Left hindlimb (tissue), 1 donor: ENCODE measurements at regions not wholly inside any gene's neighbourhood (a gene's known extent, or its start where the extent isn't known, plus 50 kb on each side); places are given as distances from the start of the nearest gene placed in this dataset.
"Not testable (repeated sequence)": the region's sequence is repeated elsewhere in the genome, so short reads cannot be mapped to it uniquely, and the experiment has no call there.

Source experiments
- DNase-seq: peaks from one replicate; pipeline ENCODE4 v3.0.0-alpha.2; 2018

DNA sequence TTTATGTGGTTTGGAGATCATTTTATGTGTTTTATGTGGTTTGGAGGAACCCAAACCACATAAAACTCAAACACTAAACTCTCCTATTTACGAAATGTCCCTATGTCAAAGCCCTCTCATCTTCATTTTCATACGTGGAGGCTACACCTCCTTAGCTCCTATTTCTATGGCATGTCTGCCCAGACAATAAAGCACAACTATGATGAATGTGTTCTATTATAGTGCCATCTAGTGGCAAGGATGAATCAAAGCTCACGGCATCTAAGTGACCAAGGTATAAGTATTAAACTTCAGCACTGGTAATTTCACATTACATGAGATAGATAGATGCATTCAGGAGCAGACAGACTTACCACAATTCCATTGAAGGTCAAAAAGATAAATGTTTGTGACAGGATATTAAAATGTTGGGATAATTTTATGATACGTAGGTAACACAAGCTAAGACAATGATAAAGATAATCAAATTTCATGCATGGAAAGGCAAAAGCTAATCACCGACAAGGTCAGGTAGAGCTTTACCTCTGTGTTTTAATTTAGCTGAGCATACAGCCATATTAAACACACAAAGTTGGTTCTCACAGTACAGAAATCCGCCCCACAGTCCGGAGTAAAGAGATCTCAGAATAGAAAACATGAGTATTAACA lies 130.6 kb upstream of the FHIT start:
- DNase-seq: no peak

DNA sequence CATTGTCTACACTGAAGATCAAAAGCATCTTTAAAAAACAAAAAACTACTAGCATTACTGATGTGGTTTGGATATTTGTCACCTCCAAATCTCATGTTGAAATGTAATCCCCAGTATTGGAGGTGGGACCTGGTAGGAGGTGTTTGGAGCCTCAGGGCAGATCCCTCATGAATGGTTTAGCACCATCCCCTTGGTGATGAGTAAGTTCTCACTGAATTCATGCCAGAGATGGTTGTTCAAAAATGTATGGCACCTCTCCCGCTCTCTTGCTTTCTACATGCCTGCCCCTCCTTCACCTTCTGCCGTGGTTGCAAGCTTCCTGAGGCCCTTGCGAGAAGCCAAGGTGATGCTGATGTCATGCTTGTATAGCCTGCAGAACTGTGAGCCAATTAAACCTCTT lies 136.6 kb upstream of the FHIT start:
- no peak for DNase-seq

DNA sequence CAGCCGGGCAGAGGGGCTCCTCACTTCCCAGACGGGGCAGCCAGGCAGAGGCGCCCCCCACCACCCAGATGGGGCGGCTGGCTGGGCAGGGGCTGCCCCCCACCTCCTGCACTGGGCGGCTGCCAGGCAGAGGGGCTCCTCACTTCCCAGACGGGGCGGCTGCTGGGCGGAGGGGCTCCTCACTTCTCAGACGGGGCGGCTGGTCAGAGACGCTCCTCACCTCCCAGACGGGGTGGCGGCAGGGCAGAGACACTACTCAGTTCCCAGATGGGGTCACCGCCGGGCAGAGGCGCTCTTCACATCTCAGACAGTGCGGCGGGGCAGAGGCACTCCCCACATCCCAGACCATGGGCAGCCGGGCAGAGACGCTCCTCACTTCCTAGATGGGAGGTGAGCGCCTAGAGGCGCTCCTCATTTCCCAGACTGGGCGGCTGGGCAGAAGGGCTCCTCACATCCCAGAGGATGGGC lies 142.3 kb upstream of the FHIT start:
- not testable (repeated sequence) for DNase-seq

DNA sequence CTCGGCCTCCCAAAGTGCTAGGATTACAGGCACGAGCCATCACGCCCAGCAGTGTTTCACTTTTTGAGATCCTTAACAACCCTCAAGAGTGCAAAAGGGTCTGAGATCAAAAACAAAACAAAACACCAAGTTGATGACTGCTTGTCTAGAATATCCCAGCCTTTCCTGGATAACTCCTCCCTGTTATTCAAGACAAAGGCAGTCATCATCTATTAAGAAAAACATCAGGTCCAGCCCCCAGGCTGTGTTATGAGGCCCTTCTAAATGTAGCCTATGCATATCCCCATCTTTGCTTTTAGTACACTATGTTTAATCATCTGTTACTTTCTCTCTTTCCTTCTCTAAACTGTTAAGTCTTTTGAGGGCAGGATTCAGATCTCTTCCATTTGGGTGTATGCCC lies 150.1 kb upstream of the FHIT start:
- DNase-seq: no peak

DNA sequence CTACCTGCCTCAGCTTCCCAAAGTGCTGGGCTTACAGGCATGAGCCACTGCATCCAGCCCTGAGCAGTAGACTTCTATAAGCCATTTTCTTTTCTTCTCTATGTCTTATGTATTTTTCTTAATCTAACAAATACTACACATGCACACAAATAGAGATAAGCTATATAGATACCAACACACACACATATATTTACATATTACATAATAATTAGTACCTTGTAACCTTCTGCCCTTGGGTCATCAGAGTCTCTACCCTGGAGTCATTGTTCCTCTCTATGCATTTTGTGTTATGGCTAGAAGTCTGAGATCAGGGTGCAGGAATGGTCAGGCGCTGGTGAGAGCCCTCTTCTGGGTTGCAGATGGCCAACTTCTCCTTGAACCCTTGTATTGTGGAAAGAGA lies 154.0 kb upstream of the PTPRG start:
- no peak for DNase-seq

DNA sequence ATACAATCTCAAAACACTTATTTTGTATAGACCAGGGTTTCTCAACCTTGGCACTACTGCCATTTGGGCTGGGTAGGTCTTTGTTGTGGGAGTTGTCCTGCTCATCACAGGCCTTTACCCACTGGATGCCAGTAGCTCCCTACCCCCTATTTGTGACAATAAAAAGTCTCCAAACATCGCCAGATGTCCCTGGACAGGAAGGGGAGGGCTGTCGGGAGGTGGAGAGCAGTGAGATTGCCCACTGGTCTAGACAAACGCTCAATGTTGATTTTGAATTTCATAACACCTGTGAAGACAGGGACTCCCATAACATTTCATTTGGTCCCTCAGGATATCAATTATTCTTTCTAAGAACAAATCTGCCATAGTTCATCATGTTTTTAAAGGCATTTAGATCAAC lies 151.7 kb upstream of the PTPRG start:
- no peak for DNase-seq

DNA sequence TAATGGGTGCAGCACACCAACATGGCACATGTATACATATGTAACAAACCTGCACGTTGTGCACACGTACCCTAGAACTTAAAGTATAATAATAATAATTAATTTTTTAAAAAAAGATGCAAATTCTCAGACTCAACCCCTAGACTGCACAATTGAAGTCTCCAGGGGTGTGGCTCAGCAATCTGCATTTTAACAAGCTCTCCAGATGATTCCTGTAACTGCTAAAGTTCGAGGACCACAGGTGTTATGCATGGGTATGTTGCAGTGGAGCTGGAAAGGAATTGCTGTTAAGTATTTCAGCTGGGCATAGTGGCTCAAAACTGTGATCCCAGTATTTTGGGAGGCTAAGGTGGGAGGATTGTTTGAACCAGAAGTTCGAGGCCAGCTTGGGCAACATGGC lies 151.0 kb upstream of the PTPRG start:
- DNase-seq: not testable (repeated sequence)

DNA sequence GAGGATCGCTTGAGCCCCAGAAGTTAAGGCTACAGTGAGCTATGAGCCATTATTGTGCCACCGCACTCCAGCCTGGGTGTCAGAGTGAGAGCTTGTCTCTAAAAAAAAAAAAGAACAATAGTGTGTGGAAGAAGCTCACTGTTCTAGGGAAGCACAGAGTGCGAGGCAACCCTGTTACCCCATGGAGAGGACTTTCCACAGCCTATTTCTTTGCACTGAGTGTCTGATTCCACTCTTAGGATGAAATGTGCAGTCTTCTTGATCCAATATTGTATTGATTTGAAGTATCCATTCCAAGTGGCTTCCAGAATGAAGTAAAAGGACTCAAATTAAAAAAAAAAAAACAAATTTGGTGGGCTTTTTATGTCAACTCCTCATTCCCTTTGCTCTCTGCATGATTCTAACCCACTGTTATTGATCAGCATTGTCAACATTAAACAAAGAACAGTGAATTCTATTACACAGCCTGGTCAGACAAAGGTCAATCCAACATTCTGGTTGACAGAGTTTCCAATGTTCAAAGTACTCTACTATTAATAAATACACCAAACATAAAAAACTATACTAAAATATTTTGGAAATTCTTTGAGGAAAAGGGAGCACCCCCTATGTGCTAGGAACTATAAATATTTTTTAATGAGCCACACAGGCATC lies 150.2 kb upstream of the PTPRG start:
- DNase-seq: no peak

DNA sequence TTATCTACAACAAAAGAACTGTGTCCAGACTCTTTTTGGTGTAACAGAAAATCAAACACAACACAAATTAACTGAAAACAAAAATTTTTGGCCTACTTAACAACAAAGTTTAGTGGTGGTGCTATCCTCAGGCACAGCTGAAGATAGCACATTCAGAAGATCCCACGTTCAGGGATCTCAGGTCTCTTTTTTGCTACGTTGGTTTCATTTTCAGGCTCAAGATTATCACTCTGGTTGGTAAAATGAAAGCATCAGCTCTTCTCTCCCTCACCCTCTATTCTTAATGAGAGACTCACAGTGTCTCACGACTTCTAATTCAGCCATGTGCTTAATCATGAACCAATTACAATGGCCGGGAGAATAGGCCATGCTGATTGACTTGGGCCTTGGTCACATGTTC lies 146.9 kb upstream of the PTPRG start:
- DNase-seq: no peak

DNA sequence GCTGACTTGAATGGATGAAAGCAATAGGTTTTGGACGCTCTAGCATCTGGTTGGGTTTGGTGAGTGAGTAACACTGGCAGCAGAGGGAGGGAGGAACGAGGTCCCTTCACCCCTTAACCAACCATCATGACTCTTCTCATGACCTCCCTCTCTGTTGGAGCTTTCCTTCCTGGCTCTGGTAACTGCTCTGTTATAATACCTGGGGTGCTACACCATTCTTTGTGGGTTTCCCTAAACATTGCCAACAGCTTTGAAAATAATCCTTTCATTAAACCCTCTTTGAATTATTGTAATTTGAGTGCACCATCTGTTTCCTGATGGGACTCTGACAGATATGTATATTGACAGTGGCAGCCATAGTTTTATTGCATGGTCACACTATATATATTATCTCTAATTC lies 146.2 kb upstream of the PTPRG start:
- no peak for DNase-seq

DNA sequence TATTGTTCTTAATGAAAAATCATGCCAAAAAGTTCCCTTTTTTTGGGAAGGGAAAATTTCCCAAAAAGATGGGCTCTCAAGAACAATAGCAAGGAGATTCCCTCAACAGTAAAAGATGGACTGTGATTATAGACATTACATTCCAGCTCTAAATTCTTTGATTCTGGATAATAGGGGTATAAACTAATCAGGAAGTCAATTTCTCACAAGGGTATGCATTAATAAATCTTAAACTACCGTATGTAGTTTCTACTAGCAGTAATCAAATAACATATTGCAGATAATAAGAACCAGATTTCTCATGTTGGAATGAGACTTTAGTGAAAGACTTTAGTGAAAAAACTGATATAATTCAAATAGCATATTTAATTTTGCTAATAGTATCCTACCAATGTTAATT lies 144.8 kb upstream of the PTPRG start:
- DNase-seq: no peak

DNA sequence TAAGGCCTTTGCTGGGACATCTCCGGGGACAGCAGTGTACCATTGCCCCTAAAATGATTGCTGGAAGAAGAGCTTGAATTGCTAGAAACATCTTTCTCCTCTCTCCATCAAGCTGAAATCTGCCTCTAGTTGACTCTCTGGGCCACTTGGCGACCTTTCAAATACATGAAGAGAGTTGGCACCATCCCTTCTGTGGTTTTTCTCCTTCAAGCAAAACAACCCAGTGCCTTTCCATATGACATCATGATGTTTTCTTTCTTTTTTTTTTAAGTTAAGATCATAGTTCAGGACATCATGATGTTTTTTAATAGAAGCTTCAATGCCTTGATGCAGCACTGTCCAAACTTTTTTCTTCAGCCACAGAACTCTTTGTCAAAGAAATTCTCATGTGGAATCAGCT lies 144.0 kb upstream of the PTPRG start:
- DNase-seq: no peak

DNA sequence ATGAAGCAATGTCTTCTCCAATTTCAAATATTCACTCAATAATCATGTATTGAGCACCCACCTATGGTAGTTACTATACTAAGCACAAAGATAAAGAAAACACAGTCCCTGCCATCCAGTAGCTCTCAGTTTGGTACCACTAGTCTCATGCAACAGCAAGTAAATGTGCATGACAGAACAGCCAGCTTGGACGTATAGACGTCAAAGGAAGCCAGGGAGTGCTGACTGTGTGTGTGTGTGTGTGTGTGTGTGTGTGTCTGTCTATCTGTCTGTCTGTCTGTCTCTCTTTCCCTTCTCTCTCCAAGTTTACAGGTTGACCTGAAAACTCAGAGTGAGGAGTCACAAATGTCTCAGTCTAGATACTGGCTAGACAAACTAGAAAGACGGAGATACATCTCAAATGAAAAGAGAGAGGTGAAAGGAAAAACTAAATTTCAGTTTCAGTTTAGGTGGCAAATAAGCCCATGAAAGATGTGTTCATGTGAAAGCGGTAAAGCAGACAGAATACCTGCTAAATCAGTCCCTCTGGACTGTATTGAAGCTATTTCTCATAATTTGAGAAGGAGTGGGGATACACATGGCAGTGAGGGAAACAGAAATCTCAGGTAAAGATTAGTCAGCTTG lies 141.1 kb upstream of the PTPRG start:
- DNase-seq: no peak

DNA sequence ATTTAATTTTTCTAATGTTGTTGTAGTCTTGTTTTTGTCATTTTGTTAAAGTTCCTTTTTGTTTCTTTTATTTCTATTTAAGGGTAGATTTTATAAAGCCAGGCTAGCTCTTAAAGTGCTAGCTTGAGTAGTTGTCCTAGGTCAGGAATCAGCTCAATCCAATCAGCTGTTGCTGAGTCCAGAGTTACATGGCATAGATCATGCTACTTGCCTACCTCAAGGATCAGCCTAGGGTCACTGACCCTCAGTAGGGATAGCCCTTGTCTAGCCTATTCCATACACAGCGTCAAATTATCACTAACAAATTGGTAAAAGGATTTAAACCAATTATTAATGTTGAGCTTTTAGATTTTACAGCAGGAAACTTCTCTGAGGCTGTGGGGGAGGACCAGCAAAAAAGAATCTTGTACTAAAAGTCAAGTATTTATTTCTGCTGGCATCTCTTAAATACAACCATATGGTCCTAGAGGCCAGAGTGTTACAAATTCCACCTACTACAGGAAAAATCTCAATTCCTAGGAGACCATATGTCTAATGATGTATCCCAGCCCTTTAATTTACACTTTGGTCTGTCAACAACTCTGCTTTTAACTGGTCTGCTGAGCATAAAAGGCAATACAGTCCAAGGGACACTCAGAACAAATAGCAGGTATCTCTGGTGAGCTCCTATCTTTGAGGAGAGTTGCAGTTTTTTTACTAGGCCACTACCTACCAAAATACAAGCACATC lies 138.3 kb upstream of the PTPRG start:
- no peak for DNase-seq

DNA sequence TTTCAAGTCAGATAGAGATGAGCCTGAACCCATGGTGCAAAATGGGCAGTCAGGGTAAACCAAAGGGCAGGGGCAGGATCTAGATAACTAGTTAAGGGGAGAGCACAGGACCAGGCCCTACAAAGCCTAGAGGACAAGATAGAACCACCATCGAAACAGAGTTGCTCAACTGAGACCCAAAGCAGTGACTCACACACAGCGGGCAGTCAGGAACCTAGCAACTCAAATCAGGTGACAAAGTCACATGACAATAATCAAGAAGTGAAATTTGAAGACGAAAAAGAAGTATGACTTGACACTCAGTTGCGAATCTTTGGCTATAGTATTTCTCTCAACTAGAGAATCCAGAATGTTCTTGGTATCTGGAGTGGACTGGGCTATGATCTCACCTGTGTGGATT lies 136.0 kb upstream of the PTPRG start:
- no peak for DNase-seq

DNA sequence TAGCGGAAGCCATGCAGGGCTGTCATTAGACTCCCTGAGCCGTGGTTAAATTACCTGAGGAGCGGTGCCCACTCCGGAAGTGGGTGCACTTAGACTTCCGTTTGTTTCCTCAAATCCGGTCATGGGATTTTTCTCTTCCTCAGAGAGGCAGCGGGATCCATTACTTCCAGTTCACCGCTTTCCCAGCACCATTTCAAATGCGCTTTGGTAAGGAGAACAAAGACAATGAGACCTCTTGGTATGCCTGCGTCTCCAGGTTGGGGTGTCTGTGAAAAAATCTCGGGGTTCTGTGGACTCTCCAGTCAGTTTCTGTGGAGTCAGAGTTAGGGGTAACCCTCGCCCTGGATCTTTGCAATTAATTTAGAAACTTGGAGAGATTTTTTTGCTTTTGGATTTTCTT lies 132.3 kb upstream of the PTPRG start:
- DNase-seq: no peak

DNA sequence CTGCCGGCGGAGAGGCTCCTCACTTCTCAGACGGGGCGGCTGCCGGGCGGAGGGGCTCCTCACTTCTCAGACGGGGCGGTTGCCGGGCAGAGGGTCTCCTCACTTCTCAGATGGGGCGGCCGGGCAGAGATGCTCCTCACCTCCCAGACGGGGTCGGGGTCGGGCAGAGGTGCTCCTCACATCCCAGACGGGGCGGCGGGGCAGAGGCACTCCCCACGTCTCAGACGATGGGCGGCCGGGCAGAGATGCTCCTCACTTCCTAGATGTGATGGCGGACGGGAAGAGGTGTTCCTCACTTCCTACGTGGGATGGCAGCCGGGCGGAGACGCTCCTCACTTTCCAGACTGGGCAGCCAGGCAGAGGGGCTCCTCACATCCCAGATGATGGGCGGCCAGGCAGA lies 126.5 kb upstream of the PTPRG start:
- DNase-seq: not testable (repeated sequence)

DNA sequence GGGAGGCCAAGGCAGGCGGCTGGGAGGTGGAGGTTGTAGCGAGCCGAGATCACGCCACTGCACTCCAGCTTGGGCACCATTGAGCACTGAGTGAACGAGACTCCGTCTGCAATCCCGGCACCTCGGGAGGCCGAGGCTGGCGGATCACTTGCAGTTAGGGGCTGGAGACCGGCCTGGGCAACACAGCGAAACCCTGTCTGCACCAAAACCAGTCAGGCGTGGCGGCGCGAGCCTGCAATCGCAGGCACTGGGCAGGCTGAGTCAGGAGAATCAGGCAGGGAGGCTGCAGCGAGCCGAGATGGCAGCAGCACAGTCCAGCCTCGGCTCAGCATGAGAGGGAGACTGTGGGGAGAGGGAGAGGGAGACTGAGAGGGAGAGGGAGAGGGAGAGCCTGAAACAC lies 126.0 kb upstream of the PTPRG start:
- not testable (repeated sequence) for DNase-seq

DNA sequence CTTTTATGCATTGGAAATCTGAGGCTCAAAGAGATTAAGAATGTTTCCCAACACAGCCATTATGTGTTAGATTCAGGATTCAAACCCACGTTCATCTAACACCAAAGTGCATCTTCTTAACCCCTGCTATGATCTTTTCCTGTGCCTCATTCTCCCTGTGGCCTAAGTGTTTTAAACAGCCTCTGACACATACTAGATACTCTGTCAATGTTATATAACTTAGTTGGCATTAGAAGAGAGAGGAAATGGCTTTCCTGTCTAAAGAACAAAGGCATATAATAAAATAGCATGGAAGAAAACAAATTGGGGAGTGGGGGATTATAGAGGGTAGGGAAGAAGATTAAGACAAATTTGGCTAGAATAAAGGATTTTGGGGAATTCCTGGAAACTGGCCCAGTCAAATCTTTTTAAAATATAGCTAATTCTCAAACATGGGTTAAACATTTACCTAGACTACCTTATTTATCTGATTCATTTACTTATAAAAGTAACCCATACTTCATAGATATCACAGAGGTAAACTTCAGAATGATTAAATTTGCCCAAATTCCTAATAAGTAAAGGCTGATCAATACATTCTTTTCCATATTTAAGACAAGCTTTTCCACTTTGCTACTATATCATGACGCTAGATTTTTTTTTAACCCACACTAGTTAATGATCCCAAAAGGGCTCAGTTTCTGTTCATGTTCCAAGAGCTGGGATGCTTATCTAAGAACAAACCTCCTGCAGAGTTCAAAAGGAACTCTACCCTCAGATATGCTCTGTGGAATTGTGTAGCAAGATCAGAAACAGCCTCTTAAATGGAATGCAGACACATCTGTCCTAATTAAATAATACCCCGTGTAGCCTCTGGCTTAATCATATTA lies 122.9 kb upstream of the PTPRG start:
- no peak for DNase-seq

DNA sequence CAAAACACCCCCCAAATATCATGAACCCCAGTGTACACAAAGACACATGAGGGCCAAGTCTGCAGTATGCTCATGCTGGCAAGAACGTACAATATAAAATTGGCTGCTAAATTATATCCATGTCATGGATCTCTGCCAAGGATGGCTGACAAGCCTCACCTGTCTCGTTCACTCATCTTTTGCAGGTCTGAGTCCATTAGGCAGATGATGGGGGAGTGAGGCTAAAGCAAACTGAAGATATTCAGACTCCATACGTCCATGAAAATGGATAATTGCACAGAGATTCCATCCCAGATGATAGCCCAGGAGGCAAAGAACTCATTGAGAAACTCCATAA lies 122.3 kb upstream of the PTPRG start:
- no peak for DNase-seq

DNA sequence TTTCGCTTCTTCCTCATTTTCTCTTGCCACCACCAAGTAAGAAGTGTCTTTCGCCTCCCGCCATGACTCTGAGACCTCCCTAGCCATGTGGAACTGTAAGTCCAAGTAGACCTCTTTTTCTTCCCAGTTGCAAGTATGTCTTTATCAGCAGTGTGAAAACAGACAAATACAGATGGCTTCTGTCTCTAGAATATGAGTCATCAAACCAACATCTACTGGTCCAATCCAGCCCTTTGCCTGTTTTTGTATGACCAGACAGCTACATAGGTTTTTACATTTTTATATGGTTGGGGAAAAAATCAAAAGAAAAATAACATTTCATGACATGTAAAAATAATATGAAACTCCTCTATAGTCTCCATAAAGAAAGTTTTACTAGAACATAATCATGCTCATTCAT lies 118.7 kb upstream of the PTPRG start:
- DNase-seq: no peak

DNA sequence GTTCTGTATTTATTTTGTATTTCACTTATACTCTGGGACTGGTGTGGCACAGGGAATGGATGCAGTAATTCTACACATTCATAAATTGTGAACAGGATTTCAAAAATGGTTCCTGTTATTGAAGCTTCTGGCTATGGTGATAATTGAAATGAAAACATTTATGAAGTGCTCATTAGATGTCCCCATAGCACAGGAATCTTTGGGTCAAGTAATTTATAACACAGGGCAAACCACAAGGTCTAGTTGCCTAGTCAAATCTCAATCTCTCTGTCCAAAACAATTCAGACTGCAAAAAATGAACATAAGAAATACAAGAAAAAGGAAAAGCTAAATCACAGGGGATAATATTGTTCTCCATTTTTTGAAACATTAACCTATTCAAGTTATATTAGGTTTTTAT lies 117.5 kb upstream of the PTPRG start:
- DNase-seq: no peak

DNA sequence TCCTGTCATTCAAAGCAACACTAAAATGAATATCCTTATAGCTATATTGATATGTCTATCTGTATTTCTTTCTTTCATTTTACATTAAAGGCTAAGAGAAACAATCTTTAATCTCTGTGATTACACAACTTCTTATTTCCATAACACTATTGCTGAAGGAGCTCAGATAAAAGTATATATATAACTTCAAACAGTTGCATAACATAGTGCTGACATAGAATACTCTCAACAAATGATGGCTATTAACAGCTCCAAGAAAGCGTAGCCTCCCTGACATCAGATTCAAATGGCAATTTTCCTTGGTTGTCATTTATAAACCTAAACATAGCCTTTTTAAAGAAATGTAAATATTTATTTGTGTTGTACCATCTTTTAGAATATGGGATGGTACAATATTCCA lies 116.6 kb upstream of the PTPRG start:
- DNase-seq: no peak
